ENCODE measurements at regions not wholly inside any gene's neighbourhood (a gene's known extent, or its start where the extent isn't known, plus 50 kb on each side); places are given as distances from the start of the nearest gene placed in this dataset.
"Not testable (repeated sequence)": the region's sequence is repeated elsewhere in the genome, so short reads cannot be mapped to it uniquely, and the experiment has no call there.

DNA sequence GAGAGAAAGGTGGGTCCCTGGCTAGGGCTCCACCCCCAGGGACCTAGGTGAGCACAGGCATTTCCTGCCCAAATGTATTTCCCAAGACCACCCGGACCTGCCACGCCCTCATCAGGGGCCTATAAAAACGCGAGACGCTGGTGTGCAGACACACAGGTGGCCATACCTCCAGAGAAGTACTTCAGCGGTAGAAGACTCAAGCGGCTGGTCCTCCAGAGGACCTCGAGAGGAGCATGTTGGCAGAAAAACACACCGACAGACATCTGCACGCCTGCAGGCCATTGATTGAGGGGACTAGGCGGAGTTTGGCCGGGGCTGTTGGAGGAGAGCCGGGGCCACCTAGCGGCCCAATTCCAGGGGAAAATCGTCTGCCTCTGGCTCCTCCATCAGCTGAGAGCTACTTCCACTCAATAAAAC is 695.8 kb upstream of the MMS22L start:
- Histone ChIP-seq H3K36me3 (ENCODE audit: control insufficient read depth, insufficient read depth, low read length) (no peaks in the 10 kb centered on the region), H3K4me1 (ENCODE audit: control insufficient read depth, insufficient read depth, low read length) (no peaks in the 10 kb centered on the region), H3K4me3 (ENCODE audit: insufficient read depth, low read depth, low read length) (no peak overlapping the region), H3K27ac (ENCODE audit: insufficient read depth, low read depth, low read length, poor library complexity, severe bottlenecking) (no peak overlapping the region), H3K27me3 (ENCODE audit: control insufficient read depth, insufficient read depth, low read length, poor library complexity, severe bottlenecking) (no peaks in the 10 kb centered on the region), H3K9me3 (ENCODE audit: control insufficient read depth, low read length) (no peaks in the 10 kb centered on the region)
- 92 to 94% methylated on average over 15 of the region's 15 CpGs for WGBS, 2 experiments

DNA sequence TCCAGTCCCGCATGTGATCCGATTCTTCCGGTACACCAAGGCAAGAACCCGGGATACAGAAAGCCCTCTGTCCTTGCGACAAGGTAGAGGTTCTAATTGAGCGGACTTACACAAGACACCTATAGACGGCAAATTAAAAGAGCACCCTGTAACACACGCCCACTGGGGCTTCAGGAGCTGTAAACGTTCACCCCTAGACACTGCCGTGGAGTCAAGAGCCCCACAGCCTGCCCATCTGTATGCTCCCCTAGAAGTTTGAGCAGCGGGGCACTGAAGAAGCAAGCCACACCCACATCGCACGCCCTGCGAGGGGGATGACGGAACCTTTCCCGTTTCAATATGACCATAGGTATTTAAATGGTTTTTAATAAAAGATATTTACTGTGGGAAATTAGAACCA is 696.3 kb upstream of the MMS22L start:
- H3K36me3 ChIP-seq (ENCODE audit: control insufficient read depth, insufficient read depth, low read length); H3K9me3 ChIP-seq (ENCODE audit: control insufficient read depth, low read length); H3K27ac ChIP-seq (ENCODE audit: insufficient read depth, low read depth, low read length, poor library complexity, severe bottlenecking); H3K4me3 ChIP-seq (ENCODE audit: insufficient read depth, low read depth, low read length); H3K4me1 ChIP-seq (ENCODE audit: control insufficient read depth, insufficient read depth, low read length); H3K27me3 ChIP-seq (ENCODE audit: control insufficient read depth, insufficient read depth, low read length, poor library complexity, severe bottlenecking): not testable (repeated sequence)
- WGBS, 2 experiments = 95 to 96% methylated on average over 16 of the region's 16 CpGs

DNA sequence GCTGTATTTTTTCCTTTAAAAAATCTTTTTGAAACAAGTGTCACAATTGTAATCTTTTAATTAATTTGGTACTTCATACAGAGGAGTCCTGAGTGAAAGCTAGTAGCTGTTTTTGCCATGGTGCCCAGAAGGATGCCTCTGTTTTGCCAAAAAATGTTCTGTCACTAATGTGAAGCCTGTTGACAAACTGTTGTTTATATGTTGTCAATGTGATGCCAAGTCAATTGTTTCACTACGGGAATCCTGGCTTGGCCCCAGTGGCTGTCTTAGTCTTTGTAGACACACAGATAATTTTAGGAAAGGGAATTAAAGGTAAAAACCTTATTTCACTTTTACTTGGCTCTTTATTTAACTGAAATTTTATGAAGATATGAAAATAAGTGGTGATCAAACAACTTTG is 706.4 kb upstream of the MMS22L start:
- no peaks in the 10 kb centered on the region for H3K4me1 ChIP-seq (ENCODE audit: control insufficient read depth, insufficient read depth, low read length)
- no peaks in the 10 kb centered on the region for H3K9me3 ChIP-seq (ENCODE audit: control insufficient read depth, low read length)
- H3K4me3 ChIP-seq (ENCODE audit: insufficient read depth, low read depth, low read length) = no peak overlapping the region
- H3K36me3 ChIP-seq (ENCODE audit: control insufficient read depth, insufficient read depth, low read length) = no peaks in the 10 kb centered on the region
- no peak overlapping the region for H3K27ac ChIP-seq (ENCODE audit: insufficient read depth, low read depth, low read length, poor library complexity, severe bottlenecking)
- WGBS, 2 experiments = 60 to 79% methylated on average over 1 of the region's 1 CpG
- no peaks in the 10 kb centered on the region for H3K27me3 ChIP-seq (ENCODE audit: control insufficient read depth, insufficient read depth, low read length, poor library complexity, severe bottlenecking)

- H3K27me3 ChIP-seq (ENCODE audit: control insufficient read depth, insufficient read depth, low read length, poor library complexity, severe bottlenecking) = no peaks in the 10 kb centered on the region
- no peak overlapping the region for H3K27ac ChIP-seq (ENCODE audit: insufficient read depth, low read depth, low read length, poor library complexity, severe bottlenecking)
- no peaks in the 10 kb centered on the region for H3K9me3 ChIP-seq (ENCODE audit: control insufficient read depth, low read length)
- no peaks in the 10 kb centered on the region for H3K36me3 ChIP-seq (ENCODE audit: control insufficient read depth, insufficient read depth, low read length)
- H3K4me3 ChIP-seq (ENCODE audit: insufficient read depth, low read depth, low read length) = no peak overlapping the region
- H3K4me1 ChIP-seq (ENCODE audit: control insufficient read depth, insufficient read depth, low read length) = no peaks in the 10 kb centered on the region
Observed at GRCh38 chr6:97995158-97995557, 712.1 kb upstream of the MMS22L start.

DNA sequence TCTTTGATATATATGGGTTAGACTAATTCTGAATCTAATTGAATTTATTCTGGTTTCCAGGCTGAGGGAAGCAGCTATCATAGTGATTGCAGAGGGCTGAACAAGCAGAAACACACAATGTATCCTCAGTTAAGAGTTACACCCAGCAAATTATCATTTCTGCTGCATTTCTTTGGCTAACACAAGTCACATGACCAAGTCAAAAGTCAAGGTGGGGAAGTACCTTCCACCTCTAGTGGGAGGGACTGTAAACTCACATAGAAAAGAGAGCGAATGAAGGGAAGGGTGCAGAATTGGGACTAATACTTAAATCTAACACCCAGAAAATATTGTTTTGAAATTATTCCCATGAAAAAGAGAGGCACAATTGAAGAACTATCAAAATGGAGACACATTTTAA is 719.7 kb upstream of the MMS22L start:
- Histone ChIP-seq H3K9me3 (ENCODE audit: control insufficient read depth, low read length) (no peaks in the 10 kb centered on the region), H3K4me1 (ENCODE audit: control insufficient read depth, insufficient read depth, low read length) (no peaks in the 10 kb centered on the region), H3K27me3 (ENCODE audit: control insufficient read depth, insufficient read depth, low read length, poor library complexity, severe bottlenecking) (no peaks in the 10 kb centered on the region), H3K4me3 (ENCODE audit: insufficient read depth, low read depth, low read length) (no peak overlapping the region), H3K27ac (ENCODE audit: insufficient read depth, low read depth, low read length, poor library complexity, severe bottlenecking) (no peak overlapping the region), H3K36me3 (ENCODE audit: control insufficient read depth, insufficient read depth, low read length) (no peaks in the 10 kb centered on the region)
- 83% methylated on average over 1 of the region's 1 CpG; no CpG with 5 or more reads in 1 of the 2 experiments for WGBS, 2 experiments

DNA sequence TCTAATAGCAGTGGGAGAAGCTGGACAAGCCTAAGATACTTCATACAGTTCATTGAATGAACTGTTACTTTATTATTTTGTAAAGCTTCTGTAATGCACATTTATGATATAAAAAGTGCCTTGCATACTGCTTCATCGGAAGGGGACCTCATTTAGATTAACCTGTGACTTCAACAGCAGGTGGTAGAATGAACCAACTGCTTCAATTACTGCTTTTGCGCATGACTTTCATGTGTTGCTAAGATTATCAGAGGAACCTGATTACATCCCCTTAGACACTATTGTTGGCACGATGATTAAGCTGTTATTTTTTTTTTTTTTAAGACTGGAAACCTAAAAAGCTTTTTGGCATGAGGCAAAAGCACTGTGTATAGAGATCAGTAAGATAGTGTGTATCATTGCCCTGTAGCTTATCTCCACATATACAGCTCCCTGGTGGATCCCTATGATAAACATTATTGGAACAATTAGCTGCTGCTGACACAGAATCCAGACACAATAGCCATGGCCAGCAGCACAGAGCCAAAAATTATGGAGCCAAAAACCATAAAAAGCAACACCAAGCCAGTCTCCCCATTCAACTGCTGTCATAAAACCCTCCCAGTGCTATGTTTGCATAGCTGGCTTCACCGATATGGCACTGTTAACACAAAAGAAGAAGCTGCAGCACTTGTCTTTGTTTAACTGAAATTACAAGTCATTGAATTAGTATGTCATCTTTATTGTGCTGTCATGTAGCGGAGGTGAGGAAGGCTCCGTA is 731.6 kb upstream of the MMS22L start:
- Histone ChIP-seq H3K4me1 (ENCODE audit: control insufficient read depth, insufficient read depth, low read length) (peaks cover 5% of the 10 kb centered on the region), H3K27me3 (ENCODE audit: control insufficient read depth, insufficient read depth, low read length, poor library complexity, severe bottlenecking) (no peaks in the 10 kb centered on the region), H3K4me3 (ENCODE audit: insufficient read depth, low read depth, low read length) (no peak overlapping the region), H3K9me3 (ENCODE audit: control insufficient read depth, low read length) (no peaks in the 10 kb centered on the region), H3K36me3 (ENCODE audit: control insufficient read depth, insufficient read depth, low read length) (no peaks in the 10 kb centered on the region), H3K27ac (ENCODE audit: insufficient read depth, low read depth, low read length, poor library complexity, severe bottlenecking) (no peak overlapping the region)
- WGBS, 2 experiments = 65 to 78% methylated on average over 6 of the region's 6 CpGs

DNA sequence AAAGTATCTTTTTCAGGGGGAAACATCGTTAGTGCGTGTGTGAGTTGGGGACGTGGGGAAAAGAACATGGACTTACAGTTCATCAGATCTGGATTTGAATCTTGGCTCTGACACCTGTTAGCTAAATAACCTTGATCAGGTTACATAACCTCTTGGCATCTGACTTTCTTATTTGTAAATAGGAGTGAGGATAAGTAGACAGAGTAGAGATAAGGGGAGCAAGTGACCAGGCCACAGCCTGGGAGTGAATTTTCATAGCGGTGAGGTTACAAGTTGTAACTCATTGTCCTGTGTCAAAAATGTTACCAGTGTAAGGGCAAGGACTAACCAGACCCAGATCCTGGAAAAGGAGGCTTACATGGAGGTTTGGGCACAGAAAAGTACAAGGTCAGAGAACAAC is 733.5 kb upstream of the MMS22L start:
- Histone ChIP-seq H3K27ac (ENCODE audit: insufficient read depth, low read depth, low read length, poor library complexity, severe bottlenecking) (no peak overlapping the region), H3K4me3 (ENCODE audit: insufficient read depth, low read depth, low read length) (no peak overlapping the region), H3K27me3 (ENCODE audit: control insufficient read depth, insufficient read depth, low read length, poor library complexity, severe bottlenecking) (no peaks in the 10 kb centered on the region), H3K36me3 (ENCODE audit: control insufficient read depth, insufficient read depth, low read length) (no peaks in the 10 kb centered on the region), H3K4me1 (ENCODE audit: control insufficient read depth, insufficient read depth, low read length) (peaks cover 5% of the 10 kb centered on the region), H3K9me3 (ENCODE audit: control insufficient read depth, low read length) (no peaks in the 10 kb centered on the region)
- WGBS, 2 experiments = 96 to 98% methylated on average over 4 of the region's 4 CpGs

- Histone ChIP-seq H3K4me1 (ENCODE audit: control insufficient read depth, insufficient read depth, low read length) (no peaks in the 10 kb centered on the region), H3K4me3 (ENCODE audit: insufficient read depth, low read depth, low read length) (no peak overlapping the region), H3K9me3 (ENCODE audit: control insufficient read depth, low read length) (no peaks in the 10 kb centered on the region), H3K36me3 (ENCODE audit: control insufficient read depth, insufficient read depth, low read length) (no peaks in the 10 kb centered on the region), H3K27ac (ENCODE audit: insufficient read depth, low read depth, low read length, poor library complexity, severe bottlenecking) (no peak overlapping the region), H3K27me3 (ENCODE audit: control insufficient read depth, insufficient read depth, low read length, poor library complexity, severe bottlenecking) (no peaks in the 10 kb centered on the region)
- 63 to 82% methylated on average over 2 of the region's 2 CpGs for WGBS, 2 experiments
Observed at GRCh38 chr6:98020222-98020621, 737.2 kb upstream of the MMS22L start.

GRCh38 chr6:98024359-98024758 is 741.3 kb upstream of the MMS22L start:
- Histone ChIP-seq H3K4me3 (ENCODE audit: insufficient read depth, low read depth, low read length) (no peak overlapping the region), H3K27me3 (ENCODE audit: control insufficient read depth, insufficient read depth, low read length, poor library complexity, severe bottlenecking) (no peaks in the 10 kb centered on the region), H3K9me3 (ENCODE audit: control insufficient read depth, low read length) (no peaks in the 10 kb centered on the region), H3K4me1 (ENCODE audit: control insufficient read depth, insufficient read depth, low read length) (no peaks in the 10 kb centered on the region), H3K27ac (ENCODE audit: insufficient read depth, low read depth, low read length, poor library complexity, severe bottlenecking) (no peak overlapping the region), H3K36me3 (ENCODE audit: control insufficient read depth, insufficient read depth, low read length) (no peaks in the 10 kb centered on the region)
- 92 to 93% methylated on average over 2 of the region's 2 CpGs for WGBS, 2 experiments

GRCh38 chr6:98027898-98028297 is 744.9 kb upstream of the MMS22L start:
- Histone ChIP-seq H3K27me3 (ENCODE audit: control insufficient read depth, insufficient read depth, low read length, poor library complexity, severe bottlenecking) (no peaks in the 10 kb centered on the region), H3K4me1 (ENCODE audit: control insufficient read depth, insufficient read depth, low read length) (no peaks in the 10 kb centered on the region), H3K4me3 (ENCODE audit: insufficient read depth, low read depth, low read length) (no peak overlapping the region), H3K27ac (ENCODE audit: insufficient read depth, low read depth, low read length, poor library complexity, severe bottlenecking) (no peak overlapping the region), H3K9me3 (ENCODE audit: control insufficient read depth, low read length) (no peaks in the 10 kb centered on the region), H3K36me3 (ENCODE audit: control insufficient read depth, insufficient read depth, low read length) (no peaks in the 10 kb centered on the region)
- 89 to 90% methylated on average over 2 of the region's 2 CpGs for WGBS, 2 experiments

DNA sequence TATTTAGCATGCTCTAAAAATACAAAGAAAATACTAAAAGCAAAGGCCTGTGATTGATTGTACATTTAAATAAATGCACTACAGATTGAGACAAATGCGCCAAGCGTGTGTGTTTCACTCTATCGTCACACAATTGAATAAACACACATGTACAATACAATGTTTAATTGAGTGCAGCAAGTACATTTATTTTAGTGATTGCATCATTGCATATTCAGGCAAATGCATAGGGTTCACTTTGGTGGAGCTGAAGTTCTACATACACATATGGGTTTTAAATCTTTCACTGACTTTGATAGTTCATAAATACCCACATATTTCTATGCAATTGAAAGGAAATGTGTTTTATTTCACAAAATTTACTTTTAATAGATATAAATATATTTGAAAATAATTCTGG is 750.6 kb upstream of the MMS22L start:
- Histone ChIP-seq H3K27me3 (ENCODE audit: control insufficient read depth, insufficient read depth, low read length, poor library complexity, severe bottlenecking) (no peaks in the 10 kb centered on the region), H3K9me3 (ENCODE audit: control insufficient read depth, low read length) (no peaks in the 10 kb centered on the region), H3K36me3 (ENCODE audit: control insufficient read depth, insufficient read depth, low read length) (no peaks in the 10 kb centered on the region), H3K27ac (ENCODE audit: insufficient read depth, low read depth, low read length, poor library complexity, severe bottlenecking) (no peak overlapping the region), H3K4me3 (ENCODE audit: insufficient read depth, low read depth, low read length) (no peak overlapping the region), H3K4me1 (ENCODE audit: control insufficient read depth, insufficient read depth, low read length) (peaks cover 6% of the 10 kb centered on the region)
- WGBS, 2 experiments = 93% methylated on average over 3 of the region's 3 CpGs; no CpG with 5 or more reads in 1 of the 2 experiments

Data from ectodermal cell (in vitro differentiated cells).